GM12891 (cell line): ENCODE measurements at regions not wholly inside any gene's neighbourhood (a gene's known extent, or its start where the extent isn't known, plus 50 kb on each side); places are given as distances from the start of the nearest gene placed in this dataset.

ENCODE experiments used
- POLR2A ChIP-seq: IDR thresholded peaks from 2 replicates; pipeline ENCODE4 v1.6.1; 2011; ENCODE audit warnings: low read depth, low read length, control low read depth
- POLR2AphosphoS5 ChIP-seq: IDR thresholded peaks from 2 replicates; pipeline ENCODE4 v1.6.1; 2011; ENCODE audit warnings: low read depth, low read length, control low read depth

DNA sequence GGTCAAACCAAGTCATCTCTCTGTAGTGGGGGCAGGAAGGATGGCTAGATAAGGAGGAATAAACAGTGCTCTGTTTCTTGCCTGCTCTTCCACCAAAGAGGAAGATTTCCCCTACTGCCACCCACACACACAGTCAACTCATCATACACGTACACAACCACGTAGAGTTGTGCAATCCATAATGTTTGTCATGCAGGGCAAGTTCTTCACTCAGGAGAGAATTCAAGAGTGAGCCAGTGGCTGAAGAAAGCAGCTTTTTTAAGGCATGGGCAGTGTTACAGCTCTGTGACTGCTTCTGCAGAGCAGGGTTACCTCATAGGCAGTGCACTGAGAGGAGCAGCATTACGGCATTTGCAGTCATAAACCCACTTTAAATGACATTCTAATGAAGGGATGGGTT is 283.0 kb downstream of the RND3 start:
- TF ChIP-seq POLR2AphosphoS5 (no peak), POLR2A (no peak)
